ENCODE measurements at regions not wholly inside any gene's neighbourhood (a gene's known extent, or its start where the extent isn't known, plus 50 kb on each side); places are given as distances from the start of the nearest gene placed in this dataset.

- Histone ChIP-seq H3K4me2 (ENCODE audit: low read length) (no peak overlapping the region), H3F3A (ENCODE audit: control insufficient read depth, insufficient read depth) (no peaks in the 10 kb centered on the region), H4K20me1 (ENCODE audit: control insufficient read depth, insufficient read depth, low read depth, low read length) (no peaks in the 10 kb centered on the region), H3K9me3 (ENCODE audit: control insufficient read depth, insufficient read depth, low read length) (no peaks in the 10 kb centered on the region), H3K4me3 (ENCODE audit: low read length) (no peak overlapping the region), H3K27me3 (ENCODE audit: control insufficient read depth, low read length) (no peaks in the 10 kb centered on the region), H3K36me3 (ENCODE audit: control insufficient read depth, low read length) (no peaks in the 10 kb centered on the region), H3K27ac (ENCODE audit: low read depth, low read length) (no peak overlapping the region), H3K79me2 (ENCODE audit: control insufficient read depth, low read length) (no peaks in the 10 kb centered on the region), H3K9me2 (replicated peaks; ENCODE audit: control insufficient read depth, low read length) (no peaks in the 10 kb centered on the region), H3K4me1 (ENCODE audit: control insufficient read depth, low read length) (no peaks in the 10 kb centered on the region)
- TF ChIP-seq EZH2phosphoT487 (IDR thresholded peaks at IDR 0.05; ENCODE audit: borderline replicate concordance, low read length): no peak
- TF ChIP-seq CTCF (IDR thresholded peaks at IDR 0.05; ENCODE audit: low read depth, low read length, poor library complexity, severe bottlenecking): no peak
Measured at GRCh38 chr10:126736727-126737126, 66.2 kb upstream of the C10orf90 start.

GRCh38 chr10:126738001-126738400 lies 67.5 kb upstream of the C10orf90 start:
- Histone ChIP-seq H3K36me3 (ENCODE audit: control insufficient read depth, low read length) (no peaks in the 10 kb centered on the region), H3K27ac (ENCODE audit: low read depth, low read length) (no peak overlapping the region)
- no peak for TF ChIP-seq CTCF (IDR thresholded peaks at IDR 0.05; ENCODE audit: low read depth, low read length, poor library complexity, severe bottlenecking)
- TF ChIP-seq EZH2phosphoT487 (IDR thresholded peaks at IDR 0.05; ENCODE audit: borderline replicate concordance, low read length): no peak

GRCh38 chr10:126744571-126744970 lies 74.1 kb upstream of the C10orf90 start:
- H3K27ac ChIP-seq (ENCODE audit: low read depth, low read length): no peak overlapping the region
- H3K79me2 ChIP-seq (ENCODE audit: control insufficient read depth, low read length): no peaks in the 10 kb centered on the region
- no peaks in the 10 kb centered on the region for H3K36me3 ChIP-seq (ENCODE audit: control insufficient read depth, low read length)
- H4K20me1 ChIP-seq (ENCODE audit: control insufficient read depth, insufficient read depth, low read depth, low read length): no peaks in the 10 kb centered on the region
- no peaks in the 10 kb centered on the region for H3F3A ChIP-seq (ENCODE audit: control insufficient read depth, insufficient read depth)
- H3K9me3 ChIP-seq (ENCODE audit: control insufficient read depth, insufficient read depth, low read length): peaks cover 4% of the 10 kb centered on the region; the same call in 1 of the 2 replicates
- H3K9me2 ChIP-seq (replicated peaks; ENCODE audit: control insufficient read depth, low read length): no peaks in the 10 kb centered on the region
- H3K4me1 ChIP-seq (ENCODE audit: control insufficient read depth, low read length): no peaks in the 10 kb centered on the region
- H3K4me3 ChIP-seq (ENCODE audit: low read length): no peak overlapping the region
- H3K27me3 ChIP-seq (ENCODE audit: control insufficient read depth, low read length): no peaks in the 10 kb centered on the region
- H3K4me2 ChIP-seq (ENCODE audit: low read length): no peak overlapping the region
- TF ChIP-seq EZH2phosphoT487 (IDR thresholded peaks at IDR 0.05; ENCODE audit: borderline replicate concordance, low read length): no peak
- no peak for TF ChIP-seq CTCF (IDR thresholded peaks at IDR 0.05; ENCODE audit: low read depth, low read length, poor library complexity, severe bottlenecking)

More at GRCh38 chr10:126738001-126738400, 67.5 kb upstream of the C10orf90 start:
- Histone ChIP-seq H3K9me3 (ENCODE audit: control insufficient read depth, insufficient read depth, low read length) (no peaks in the 10 kb centered on the region), H3K27me3 (ENCODE audit: control insufficient read depth, low read length) (no peaks in the 10 kb centered on the region), H3K4me3 (ENCODE audit: low read length) (no peak overlapping the region), H3K4me1 (ENCODE audit: control insufficient read depth, low read length) (no peaks in the 10 kb centered on the region), H4K20me1 (ENCODE audit: control insufficient read depth, insufficient read depth, low read depth, low read length) (no peaks in the 10 kb centered on the region), H3F3A (ENCODE audit: control insufficient read depth, insufficient read depth) (no peaks in the 10 kb centered on the region), H3K79me2 (ENCODE audit: control insufficient read depth, low read length) (no peaks in the 10 kb centered on the region), H3K9me2 (replicated peaks; ENCODE audit: control insufficient read depth, low read length) (no peaks in the 10 kb centered on the region), H3K4me2 (ENCODE audit: low read length) (no peak overlapping the region)

All from DOHH2 (cell line).